HL-60 (cell line): ENCODE measurements at regions not wholly inside any gene's neighbourhood (a gene's known extent, or its start where the extent isn't known, plus 50 kb on each side); places are given as distances from the start of the nearest gene placed in this dataset.
"Not testable (repeated sequence)": the region's sequence is repeated elsewhere in the genome, so short reads cannot be mapped to it uniquely, and the experiment has no call there.

ENCODE experiments used
- DNase-seq, 2 experiments: peaks; one replicate each; pipeline ENCODE4 v3.0.0-alpha.2; 2010 to 2020; ENCODE audit warnings: low read depth in 1 of 2, low spot score in 1 of 2
- H3K27ac ChIP-seq: fragments of 250-450 bp; sonication (Bioruptor Pico); replicated peaks from 2 replicates; pipeline ENCODE4 v1.5.1; 2020; ENCODE audit warnings: mild to moderate bottlenecking, moderate library complexity
- H3K27me3 ChIP-seq: fragments of 250-450 bp; sonication (Bioruptor Pico); 2 replicates; pipeline ENCODE4 v1.5.1; 2021; ENCODE audit warnings: mild to moderate bottlenecking, moderate library complexity; ENCODE audit not compliant: insufficient read depth, poor library complexity, severe bottlenecking
- H3K4me3 ChIP-seq: replicated peaks from 2 replicates; pipeline ENCODE4 v1.5.1; 2011; ENCODE audit warnings: mild to moderate bottlenecking, control low read depth, low read length; ENCODE audit not compliant: insufficient read depth
- CTCF ChIP-seq: IDR thresholded peaks from one replicate; pipeline ENCODE4 v1.5.1; 2011; ENCODE audit warnings: low read length, control low read depth, inconsistent platforms; ENCODE audit not compliant: insufficient read depth
- GABPA ChIP-seq: IDR thresholded peaks from 2 replicates; pipeline ENCODE4 v1.6.1; 2012; ENCODE audit warnings: low read depth
- POLR2AphosphoS5 ChIP-seq: IDR thresholded peaks from 2 replicates; pipeline ENCODE4 v1.6.1; 2012; ENCODE audit warnings: low read depth
- REST ChIP-seq: IDR thresholded peaks from 2 replicates; pipeline ENCODE4 v1.6.1; 2012; ENCODE audit warnings: low read depth; ENCODE audit not compliant: insufficient replicate concordance
- SPI1 ChIP-seq: IDR thresholded peaks from 2 replicates; pipeline ENCODE4 v1.6.1; 2012; ENCODE audit warnings: low read depth, mild to moderate bottlenecking, borderline replicate concordance

DNA sequence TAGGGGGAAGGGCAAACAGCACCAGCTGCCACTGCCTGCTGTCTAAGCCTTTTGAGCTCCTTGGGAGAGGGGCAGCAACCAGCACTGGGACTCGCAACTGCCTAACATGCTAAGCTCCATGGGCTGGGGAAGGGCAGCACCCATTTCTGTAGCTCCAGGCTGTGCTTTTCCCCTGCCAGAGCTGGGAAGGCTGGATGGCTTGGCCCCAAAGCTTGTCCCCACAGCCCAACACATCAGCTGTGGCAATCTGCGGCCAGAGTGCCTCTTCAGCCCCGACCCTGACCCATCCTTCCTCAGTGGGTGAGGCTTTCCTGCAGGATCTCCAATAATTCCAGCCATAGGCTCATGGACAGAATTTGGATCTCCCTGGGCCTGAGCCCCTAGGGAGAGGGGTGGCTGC, 551.3 kb downstream of the TMEM135 start:
- no peak overlapping the region for H3K4me3 ChIP-seq
- H3K27ac ChIP-seq, result no peak overlapping the region
- TF ChIP-seq POLR2AphosphoS5, result no peak
- TF ChIP-seq REST, result no peak
- TF ChIP-seq GABPA, result no peak
- no peak for TF ChIP-seq SPI1
- TF ChIP-seq CTCF, result no peak
- no peaks in the 10 kb centered on the region for H3K27me3 ChIP-seq
- DNase-seq, result no peak

DNA sequence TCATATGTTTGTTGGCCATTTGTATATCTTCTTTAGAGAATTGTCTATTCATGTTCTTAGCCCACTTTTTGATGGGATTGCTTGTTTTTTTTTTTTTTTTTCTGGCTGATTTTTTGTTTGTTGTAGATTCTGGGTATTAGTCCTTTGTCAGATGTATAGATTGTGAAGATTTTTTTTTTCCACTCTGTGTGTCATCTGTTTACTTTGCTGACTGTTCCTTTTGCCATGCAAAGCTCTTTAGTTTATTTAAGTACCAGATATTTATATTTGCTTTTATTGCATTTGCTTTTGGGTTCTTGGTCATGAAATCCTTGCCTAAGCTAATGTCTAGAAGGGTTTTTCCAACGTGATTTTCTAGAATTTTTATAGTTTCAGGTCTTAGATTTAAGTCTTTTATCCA, 547.9 kb downstream of the TMEM135 start:
- not testable (repeated sequence) for H3K27me3 ChIP-seq, H3K27ac ChIP-seq, H3K4me3 ChIP-seq, DNase-seq

DNA sequence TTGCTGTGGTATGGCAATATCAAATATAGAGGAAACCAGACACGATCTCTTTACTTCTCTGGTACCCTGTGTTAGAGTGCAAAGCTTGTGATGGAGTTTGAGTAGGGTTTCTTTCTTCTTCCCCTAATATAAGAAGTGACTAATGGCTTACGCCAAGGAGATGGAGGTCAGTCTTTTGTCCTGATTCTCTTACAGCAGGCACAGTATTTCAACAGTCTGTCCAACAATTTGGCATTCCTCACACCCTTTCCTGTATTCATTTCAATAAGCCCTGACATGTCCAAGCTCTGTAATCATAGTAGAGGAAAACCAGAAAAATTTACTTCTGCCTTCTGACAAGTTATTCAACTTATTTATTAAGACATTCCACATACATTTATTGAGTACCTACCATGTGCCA, 546.2 kb downstream of the TMEM135 start:
- no peak for DNase-seq
- H3K27ac ChIP-seq, result no peak overlapping the region
- TF ChIP-seq REST (no peak), CTCF (no peak), GABPA (no peak), POLR2AphosphoS5 (no peak), SPI1 (no peak)
- no peaks in the 10 kb centered on the region for H3K27me3 ChIP-seq
- H3K4me3 ChIP-seq, result no peak overlapping the region

DNA sequence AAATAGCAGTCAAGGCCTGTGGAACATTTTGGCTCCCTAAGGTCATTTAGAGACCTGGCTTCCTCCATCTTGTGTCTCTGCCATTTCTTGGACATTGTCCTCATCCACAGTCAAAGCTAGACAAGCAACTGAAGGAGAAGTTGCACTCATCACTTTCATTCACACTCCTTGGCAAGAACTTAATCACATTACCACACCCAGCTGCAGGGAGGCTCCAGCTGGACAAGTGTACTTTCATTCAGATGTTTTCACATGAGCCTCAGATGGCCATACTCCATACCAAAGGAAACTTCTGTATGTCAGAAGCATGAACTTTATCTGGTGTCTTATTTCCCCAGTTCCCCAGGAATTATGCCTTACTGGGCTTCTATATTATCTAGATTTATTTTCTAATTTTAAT, 537.4 kb downstream of the TMEM135 start:
- Histone ChIP-seq H3K27me3 (no peaks in the 10 kb centered on the region), H3K4me3 (no peak overlapping the region), H3K27ac (no peak overlapping the region)
- TF ChIP-seq POLR2AphosphoS5, result no peak
- TF ChIP-seq CTCF, result no peak
- no peak for TF ChIP-seq GABPA
- DNase-seq, result no peak
